Stimulated activated CD4-positive, alpha-beta T cell treated with anti-CD3 and anti-CD28 coated beads, Interleukin-15, amount 100 ng/mL, for 48 hours (primary cell): ENCODE measurements at regions not wholly inside any gene's neighbourhood (a gene's known extent, or its start where the extent isn't known, plus 50 kb on each side); places are given as distances from the start of the nearest gene placed in this dataset.

ENCODE experiments used
- DNase-seq, 2 donors: peaks; one replicate each; pipeline ENCODE4 v3.0.0-alpha.2; 2020; ENCODE audit warnings: low read depth in 2 of 2

DNA sequence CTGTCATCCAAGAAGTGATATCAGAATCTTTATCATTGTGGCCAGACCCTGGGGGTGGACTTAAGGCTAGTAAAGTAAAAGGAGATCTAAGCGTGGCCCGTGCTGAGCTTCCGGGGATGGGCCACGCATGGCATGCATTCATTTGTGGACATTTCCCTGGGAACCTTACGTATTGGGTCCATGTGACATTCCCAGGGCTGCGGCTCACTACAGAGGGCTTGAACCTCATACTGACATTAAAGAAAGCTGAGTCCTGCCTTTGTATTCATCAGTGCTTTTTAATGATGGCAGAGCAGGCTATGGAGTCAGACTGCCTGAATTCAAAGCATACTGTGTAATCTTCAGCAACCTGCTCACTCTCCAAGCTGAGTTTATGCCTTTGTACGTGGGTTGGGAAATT lies 152.2 kb upstream of the AFDN start:
- no peak for DNase-seq

DNA sequence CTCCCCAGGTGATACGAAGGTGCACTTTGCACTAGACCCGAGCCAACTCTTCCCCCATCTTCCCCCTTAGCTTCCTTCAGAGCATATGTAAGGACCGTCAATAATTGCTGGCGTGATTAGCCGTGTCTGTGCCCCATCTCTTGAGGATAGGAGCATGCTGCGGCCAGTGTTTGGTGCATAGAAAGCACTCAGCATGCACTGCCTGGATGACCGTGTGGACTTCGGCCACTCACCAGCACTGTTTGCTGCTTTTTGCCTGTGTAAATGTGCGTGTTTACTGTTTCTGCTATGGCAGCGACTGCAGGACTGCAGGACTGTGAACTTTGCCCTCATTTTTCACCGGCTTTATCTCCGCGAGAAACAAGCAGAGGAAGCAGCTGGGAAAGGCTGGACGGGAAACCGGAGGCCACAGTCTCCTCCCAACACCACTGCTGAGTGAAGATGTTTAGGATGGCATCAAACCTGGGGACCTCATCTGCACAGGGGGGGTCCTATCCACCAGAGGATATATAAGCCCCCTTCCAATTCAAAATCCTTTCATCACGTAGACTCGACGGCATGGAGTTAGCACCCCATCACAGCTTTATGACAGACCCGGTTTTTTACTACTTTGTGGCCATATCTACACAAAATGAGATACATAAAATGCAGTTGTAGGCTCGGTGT lies 150.6 kb upstream of the AFDN start:
- no peak for DNase-seq

GRCh38 chr6:167676666-167677421 lies 149.9 kb upstream of the AFDN start:
- DNase-seq = no peak

- no peak for DNase-seq
Measured at GRCh38 chr6:167677422-167677789, 149.3 kb upstream of the AFDN start.

- DNase-seq = no peak
Measured at GRCh38 chr6:167678102-167679101, 148.3 kb upstream of the AFDN start.

GRCh38 chr6:167679122-167679736 lies 147.5 kb upstream of the AFDN start:
- DNase-seq = no peak

DNA sequence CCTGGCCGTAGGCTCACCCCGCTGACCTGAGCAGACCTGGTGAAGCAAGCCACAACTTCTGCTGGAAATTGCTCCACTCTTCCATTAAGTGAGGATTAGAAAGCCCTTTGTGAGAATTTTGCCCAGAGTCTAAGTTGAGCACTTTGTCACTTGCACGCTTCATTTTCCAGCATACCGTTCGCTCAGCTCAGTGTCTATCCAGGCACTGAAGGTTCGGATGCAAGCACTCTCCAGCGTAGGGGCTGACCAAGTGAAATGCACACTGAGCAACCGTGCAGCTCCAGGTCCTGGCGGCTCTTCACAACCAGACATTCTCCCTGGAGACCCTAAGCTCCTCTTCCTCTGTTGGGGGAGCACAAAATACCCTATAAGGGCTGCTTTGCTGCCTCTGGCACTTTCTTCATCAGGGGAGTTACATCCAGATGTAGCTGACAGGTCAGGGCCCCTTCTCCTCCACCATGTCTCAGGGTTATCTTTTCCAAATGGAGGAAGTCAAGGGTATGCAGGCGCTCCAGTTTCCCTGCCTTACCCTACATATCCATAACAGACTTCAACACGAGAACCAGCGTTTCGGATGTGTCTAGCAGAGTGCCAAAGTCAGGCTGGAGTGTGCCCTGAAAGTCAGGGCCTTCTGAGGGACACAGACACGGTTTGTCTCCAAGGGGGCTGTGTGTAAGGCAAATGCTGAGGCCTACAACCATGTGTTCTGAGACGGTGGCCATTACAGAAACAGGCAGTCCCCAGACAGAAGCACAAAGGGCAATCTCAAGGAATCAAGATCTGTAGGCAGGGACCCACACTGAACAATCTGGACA lies 146.7 kb upstream of the AFDN start:
- no peak for DNase-seq

GRCh38 chr6:167680605-167681149 lies 146.0 kb upstream of the AFDN start:
- DNase-seq = no peak

DNA sequence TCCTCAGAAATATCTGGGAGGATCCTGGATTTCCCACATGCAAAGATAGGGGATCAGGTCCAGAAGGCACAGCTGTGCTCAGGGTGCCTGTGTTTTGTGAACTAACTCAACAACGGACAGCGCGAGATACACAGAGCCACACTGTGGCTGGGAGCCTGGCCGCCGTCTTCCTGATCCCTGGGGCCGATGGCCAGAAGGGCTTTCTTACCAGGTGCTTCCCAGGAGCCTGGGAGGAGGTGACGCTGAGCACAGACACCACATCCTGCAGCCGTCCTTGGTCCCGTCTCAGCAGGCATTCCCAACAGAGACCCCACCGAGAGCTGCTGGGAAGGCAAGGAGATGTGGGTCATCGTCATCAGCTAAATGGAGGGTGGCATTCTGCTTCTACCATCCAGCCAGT lies 144.6 kb upstream of the AFDN start:
- no peak for DNase-seq

GRCh38 chr6:167682546-167683027 lies 144.1 kb upstream of the AFDN start:
- DNase-seq = no peak

DNA sequence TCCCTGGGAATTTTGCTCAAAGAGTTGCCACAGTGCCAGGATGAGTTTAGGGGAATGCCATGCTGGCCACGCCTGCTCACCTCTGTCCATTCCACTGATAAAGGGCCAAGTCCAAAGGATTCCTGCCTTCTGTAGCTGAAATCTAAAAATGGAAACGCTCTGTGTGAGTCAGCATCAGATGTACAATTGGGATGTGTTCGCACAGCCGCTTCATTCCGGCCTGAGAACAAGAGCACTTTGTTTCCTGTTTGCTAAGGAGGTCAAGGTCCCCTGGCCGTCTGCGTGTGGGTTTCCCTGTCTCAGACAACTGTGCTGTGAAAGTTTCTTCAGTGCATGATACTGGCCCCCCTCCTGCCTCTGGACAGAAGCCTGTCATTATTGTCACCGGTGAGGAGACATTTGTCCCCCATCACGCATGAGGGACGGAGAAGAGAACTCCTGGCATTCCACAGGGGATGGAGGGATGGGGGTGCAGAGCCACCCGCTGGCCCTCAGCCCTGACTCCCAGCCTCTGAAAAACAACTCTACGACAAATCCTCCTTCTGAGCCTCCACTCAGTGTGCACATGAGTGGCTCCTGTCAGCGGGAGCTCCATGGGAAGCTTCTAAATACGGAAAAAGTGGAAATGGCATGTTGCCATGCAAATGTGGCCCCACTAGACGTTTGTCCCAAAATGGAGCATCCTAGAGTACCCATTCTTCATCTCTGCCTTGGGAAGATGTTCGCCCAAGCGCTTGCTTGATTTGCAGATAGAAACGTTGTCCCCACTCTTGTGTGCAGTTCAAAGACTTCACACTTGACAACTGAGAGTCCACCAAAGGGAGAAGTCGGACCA lies 143.5 kb upstream of the AFDN start:
- DNase-seq = no peak

- DNase-seq = no peak
Measured at GRCh38 chr6:167684276-167685104, 142.2 kb upstream of the AFDN start.

- no peak for DNase-seq
Measured at GRCh38 chr6:167685654-167686053, 141.1 kb upstream of the AFDN start.

GRCh38 chr6:167686204-167686893 lies 140.4 kb upstream of the AFDN start:
- no peak for DNase-seq

GRCh38 chr6:167687116-167687725 lies 139.5 kb upstream of the AFDN start:
- DNase-seq = no peak

DNA sequence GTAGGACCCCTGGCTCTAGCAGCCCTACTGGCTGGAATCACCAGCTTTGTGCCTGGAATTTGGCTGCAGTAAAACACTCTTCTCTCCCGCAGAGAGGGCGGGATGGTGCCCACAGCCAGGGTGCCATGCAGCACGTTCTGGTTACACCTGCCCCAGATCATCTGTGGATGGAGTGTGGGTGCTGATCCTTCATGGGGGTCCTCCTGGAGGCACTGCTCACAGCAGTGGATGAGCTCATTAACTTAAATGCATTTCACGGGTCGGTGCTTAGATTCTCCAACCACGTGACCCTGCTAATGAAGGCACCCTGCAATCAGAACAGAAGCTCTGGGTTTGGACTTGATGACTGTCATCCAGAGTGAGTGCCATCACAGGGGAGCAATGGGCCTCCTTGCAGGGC lies 138.6 kb upstream of the AFDN start:
- no peak for DNase-seq

GRCh38 chr6:167689278-167689677 lies 137.4 kb upstream of the AFDN start:
- no peak for DNase-seq

- DNase-seq = no peak
Measured at GRCh38 chr6:167689751-167690150, 137.0 kb upstream of the AFDN start.
